Activated B cell treated with CpG ODN at 0.5 μM for 24 hours (primary cell): ENCODE measurements at regions not wholly inside any gene's neighbourhood (a gene's known extent, or its start where the extent isn't known, plus 50 kb on each side); places are given as distances from the start of the nearest gene placed in this dataset.

Source experiments
- ATAC-seq: fragments of 200-7000 bp; cut with Tn5 transposase; one replicate; pipeline ENCODE4 v1.10.0; 2021; ENCODE audit warnings: low read depth, mild to moderate bottlenecking, moderate library complexity
- CTCF ChIA-PET: fragments of 350-600 bp; sonication (Branson Sonifier 250); formaldehyde crosslinking; loops from one replicate; lab custom pipeline; 2021; ENCODE audit warnings: antibody characterized with exemption; lab: Charles Lee
- POLR2A ChIA-PET: fragments of 350-600 bp; sonication (Branson Sonifier 250); formaldehyde crosslinking; loops from one replicate; lab custom pipeline; 2021; ENCODE audit warnings: antibody characterized with exemption; lab: Charles Lee
- DNase-seq: peaks from one replicate; pipeline ENCODE4 v3.0.0; 2022
- H3K27ac Mint-ChIP-seq: one replicate; pipeline ENCODE4 v1.8.0; 2020; ENCODE audit warnings: mixed read lengths
- H3K27me3 Mint-ChIP-seq: one replicate; pipeline ENCODE4 v1.8.0; 2021; ENCODE audit warnings: mixed read lengths
- H3K36me3 Mint-ChIP-seq: one replicate; pipeline ENCODE4 v1.8.0; 2021; ENCODE audit warnings: low read depth, mixed read lengths
- H3K4me1 Mint-ChIP-seq: one replicate; pipeline ENCODE4 v1.8.0; 2021; ENCODE audit warnings: mixed read lengths
- H3K4me3 Mint-ChIP-seq: one replicate; pipeline ENCODE4 v1.8.0; 2020; ENCODE audit warnings: mild to moderate bottlenecking, mixed read lengths
- H3K9me3 Mint-ChIP-seq: one replicate; pipeline ENCODE4 v1.8.0; 2020; ENCODE audit warnings: mixed read lengths
- CTCF ChIP-seq: fragments of 200-600 bp; IDR thresholded peaks from one replicate; pipeline ENCODE4 v1.8.0; 2022; ENCODE audit warnings: antibody characterized with exemption, mild to moderate bottlenecking
- intact Hi-C: fragments of 100-400 bp; cut with micrococcal nuclease; formaldehyde crosslinking; loops from one replicate; pipeline ENCODE4 v1.15.1; 2024

GRCh38 chr3:18786650-18787323 is 361.5 kb upstream of the KCNH8 start:
- Mint-ChIP-seq H3K27ac (no peak overlapping the region), H3K9me3 (no peaks in the 10 kb centered on the region), H3K27me3 (no peaks in the 10 kb centered on the region), H3K4me3 (no peak overlapping the region), H3K4me1 (no peaks in the 10 kb centered on the region), H3K36me3 (no peaks in the 10 kb centered on the region)
- no peak for DNase-seq
- ATAC-seq: no peak
- POLR2A ChIA-PET: no interaction called here
- CTCF ChIA-PET: no interaction called here
- intact Hi-C loops: no loop called here
- no peak for TF ChIP-seq CTCF

DNA sequence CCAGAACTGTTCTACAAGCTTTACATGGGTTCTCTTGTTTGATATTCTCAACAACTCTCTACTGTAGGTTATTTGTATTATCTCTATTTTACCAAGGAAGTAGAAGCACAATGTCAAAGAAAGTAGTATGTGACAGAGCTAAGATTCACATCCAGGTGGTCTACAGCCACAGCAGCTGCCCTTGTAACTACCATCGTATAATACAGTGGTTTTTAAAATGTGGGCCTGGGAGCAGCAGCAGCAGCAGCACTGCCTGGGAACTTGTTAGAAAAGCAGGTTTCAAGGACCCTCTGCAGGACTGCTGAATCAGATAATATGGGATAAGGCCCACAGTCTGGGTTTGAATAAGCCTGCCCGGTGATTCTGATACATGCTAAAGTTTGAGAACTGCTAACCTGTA is 357.1 kb upstream of the SATB1 start:
- CTCF ChIA-PET: no interaction called here
- no peaks in the 10 kb centered on the region for H3K4me1 Mint-ChIP-seq

DNA sequence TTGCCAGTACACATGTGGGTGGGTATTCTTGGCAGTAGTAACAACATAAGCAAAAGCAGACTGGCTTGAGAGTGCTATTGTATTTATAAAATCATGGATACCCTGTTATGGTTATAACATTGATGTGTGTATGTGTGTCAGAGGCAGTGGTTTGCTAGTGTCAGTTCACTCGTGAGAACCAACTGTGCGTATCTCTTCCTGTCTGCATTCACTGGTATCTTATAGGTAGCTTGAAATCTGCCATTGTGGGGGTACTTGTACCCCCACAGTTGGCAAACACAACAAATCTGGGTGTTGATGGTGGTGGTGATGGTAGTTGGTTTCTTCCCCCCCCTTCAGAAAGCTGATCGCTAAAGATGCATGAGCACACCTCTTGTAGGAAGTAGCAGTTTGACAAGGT is 355.8 kb upstream of the SATB1 start:
- ATAC-seq (no peak), DNase-seq (no peak)
- ChIA-PET POLR2A (no interaction called here), CTCF (no interaction called here)
- no peak overlapping the region for H3K27ac Mint-ChIP-seq
- H3K4me1 Mint-ChIP-seq: no peaks in the 10 kb centered on the region
- no peak for TF ChIP-seq CTCF
- H3K27me3 Mint-ChIP-seq: peaks cover 1% of the 10 kb centered on the region
- no peaks in the 10 kb centered on the region for H3K36me3 Mint-ChIP-seq
- H3K4me3 Mint-ChIP-seq: no peak overlapping the region
- no peaks in the 10 kb centered on the region for H3K9me3 Mint-ChIP-seq
- intact Hi-C loops: no loop called here

More for the DNA sequence above, 357.1 kb upstream of the SATB1 start:
- no peak for ATAC-seq
- POLR2A ChIA-PET: no interaction called here
- intact Hi-C loops: no loop called here
- no peak for TF ChIP-seq CTCF
- no peak overlapping the region for H3K27ac Mint-ChIP-seq
- no peak for DNase-seq
- H3K4me3 Mint-ChIP-seq: no peak overlapping the region
- no peaks in the 10 kb centered on the region for H3K36me3 Mint-ChIP-seq
- no peaks in the 10 kb centered on the region for H3K27me3 Mint-ChIP-seq
- no peaks in the 10 kb centered on the region for H3K9me3 Mint-ChIP-seq

DNA sequence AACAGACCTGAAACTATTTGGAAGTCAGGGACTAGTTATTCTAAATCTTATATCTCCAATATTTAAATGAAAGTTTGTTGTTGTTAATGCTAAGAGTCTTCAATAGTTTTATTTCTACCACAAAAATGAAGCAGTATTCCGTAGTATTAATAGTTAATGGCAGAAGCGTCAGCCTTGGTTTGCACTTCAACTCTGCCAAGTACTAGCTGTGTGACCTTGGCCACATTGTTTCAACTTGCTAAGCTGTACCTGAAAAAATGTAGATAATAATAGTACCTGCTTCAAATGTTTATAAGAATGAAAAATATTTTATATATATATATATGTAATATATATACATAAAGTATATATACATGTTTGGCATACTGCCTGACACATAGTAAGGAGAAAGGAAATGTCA is 354.6 kb upstream of the SATB1 start:
- TF ChIP-seq CTCF: no peak
- intact Hi-C loops: no loop called here
- peaks cover 1% of the 10 kb centered on the region for H3K27me3 Mint-ChIP-seq
- ChIA-PET POLR2A (no interaction called here), CTCF (no interaction called here)
- H3K4me1 Mint-ChIP-seq: no peaks in the 10 kb centered on the region
- no peak for ATAC-seq
- no peak overlapping the region for H3K27ac Mint-ChIP-seq
- no peak for DNase-seq
- H3K9me3 Mint-ChIP-seq: no peaks in the 10 kb centered on the region
- H3K36me3 Mint-ChIP-seq: no peaks in the 10 kb centered on the region
- no peak overlapping the region for H3K4me3 Mint-ChIP-seq

DNA sequence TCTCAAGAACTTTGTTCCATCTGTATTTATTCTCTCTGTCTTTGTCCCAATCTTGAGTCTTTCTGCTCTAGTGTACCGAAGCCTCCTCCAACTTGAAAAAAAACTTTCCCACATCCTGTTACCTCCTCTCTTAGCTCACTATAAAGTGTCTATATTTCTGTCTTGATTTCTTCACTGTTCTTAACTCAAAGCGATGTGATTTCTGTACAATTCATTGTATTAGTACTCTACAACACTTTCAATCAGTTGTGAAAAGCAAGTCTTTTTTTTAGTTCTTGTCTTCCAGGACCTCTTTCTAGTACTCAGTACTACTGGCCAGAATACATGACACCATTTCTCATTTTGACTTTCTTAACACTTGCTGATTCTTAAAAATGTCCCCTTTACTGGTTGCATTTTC is 353.5 kb upstream of the SATB1 start:
- ChIA-PET CTCF (no interaction called here), POLR2A (no interaction called here)
- H3K36me3 Mint-ChIP-seq: no peaks in the 10 kb centered on the region
- no peaks in the 10 kb centered on the region for H3K4me1 Mint-ChIP-seq
- intact Hi-C loops: no loop called here
- TF ChIP-seq CTCF: no peak
- no peak for ATAC-seq
- no peak overlapping the region for H3K27ac Mint-ChIP-seq
- DNase-seq: no peak
- H3K4me3 Mint-ChIP-seq: no peak overlapping the region
- no peaks in the 10 kb centered on the region for H3K9me3 Mint-ChIP-seq
- peaks cover 1% of the 10 kb centered on the region for H3K27me3 Mint-ChIP-seq
